Stomach (tissue), 8 donors: ENCODE measurements at regions not wholly inside any gene's neighbourhood (a gene's known extent, or its start where the extent isn't known, plus 50 kb on each side); places are given as distances from the start of the nearest gene placed in this dataset.

Source experiments
- DNase-seq, 2 donors: peaks; one replicate each; pipeline versions ENCODE4 v3.0.0 to v3.0.0-alpha.2; 2013 to 2019
- H3K27ac ChIP-seq, 5 donors: fragments of 200-600 bp in 4 of 5; sonication (generic) in 4 of 5; one replicate each; pipeline ENCODE4 v1.5.1; 2013 to 2019; ENCODE audit warnings: mild to moderate bottlenecking in 1 of 5, moderate library complexity in 1 of 5
- H3K27me3 ChIP-seq, 3 donors: fragments of 200-600 bp; sonication (generic); one replicate each; pipeline ENCODE4 v1.5.1; 2017 to 2019; ENCODE audit warnings: mixed run types in 1 of 3
- H3K36me3 ChIP-seq, 4 donors: fragments of 200-600 bp; sonication (generic); 1 replicate in 3 of 4; 2 replicates in 1 of 4; pipeline ENCODE4 v1.5.1; 2016 to 2019
- H3K4me1 ChIP-seq, 4 donors: fragments of 200-600 bp; sonication (generic); one replicate each; pipeline ENCODE4 v1.5.1; 2016 to 2019
- H3K4me3 ChIP-seq, 4 donors: fragments of 200-600 bp; sonication (generic) in 3 of 4; one replicate each; pipeline ENCODE4 v1.5.1; 2016 to 2019; ENCODE audit warnings: mild to moderate bottlenecking in 1 of 4
- H3K9me3 ChIP-seq, 4 donors: fragments of 200-600 bp; sonication (generic); one replicate each; pipeline ENCODE4 v1.5.1; 2016 to 2019
- EP300 ChIP-seq: sonication (generic); formaldehyde crosslinking; IDR thresholded peaks from one replicate; pipeline ENCODE4 v1.6.1; 2017; ENCODE audit warnings: antibody characterized with exemption
- POLR2A ChIP-seq, 4 donors: fragments of 450-650 bp; IDR thresholded peaks; one replicate each; pipeline ENCODE4 v1.6.1; 2016; ENCODE audit warnings: antibody characterized with exemption in 4 of 4, control low read depth in 2 of 4, mild to moderate bottlenecking in 1 of 4, moderate library complexity in 1 of 4
- POLR2AphosphoS5 ChIP-seq, 3 donors: sonication (generic); formaldehyde crosslinking; IDR thresholded peaks; one replicate each; pipeline ENCODE4 v1.6.1; 2016; ENCODE audit warnings: antibody characterized with exemption in 3 of 3
- WGBS, 5 donors: extraction: QIAGEN DNeasy Blood & Tissue Kit in 3 of 5; methylation state at CpG; one replicate each; pipeline versions ENCODE4 v1.1.5 to v1.1.7; 2013 to 2018; 5-methylcytosine and 5-hydroxymethylcytosine counted together
- intact Hi-C: fragments of 100-400 bp; cut with DNase I; formaldehyde crosslinking; loops from one replicate; pipeline ENCODE4 v1.15.1; 2023; ENCODE audit warnings: low total_unique reads
- TF ChIP-seq, protein P1 (sequence below), 7 experiments: fragments of 450-650 bp in 4 of 7; fragments of 200-600 bp in 3 of 7; sonication (generic) in 3 of 7; IDR thresholded peaks; one replicate each; pipeline ENCODE4 v1.5.1; 2016 to 2019; ENCODE audit warnings: antibody characterized with exemption in 7 of 7, control low read depth in 2 of 7, mild to moderate bottlenecking in 1 of 7
- donor health status: healthy with polysubstance abuse.
- donor health status: Bipolar disorder and iron deficiency.
- donor health status: healthy.

DNA sequence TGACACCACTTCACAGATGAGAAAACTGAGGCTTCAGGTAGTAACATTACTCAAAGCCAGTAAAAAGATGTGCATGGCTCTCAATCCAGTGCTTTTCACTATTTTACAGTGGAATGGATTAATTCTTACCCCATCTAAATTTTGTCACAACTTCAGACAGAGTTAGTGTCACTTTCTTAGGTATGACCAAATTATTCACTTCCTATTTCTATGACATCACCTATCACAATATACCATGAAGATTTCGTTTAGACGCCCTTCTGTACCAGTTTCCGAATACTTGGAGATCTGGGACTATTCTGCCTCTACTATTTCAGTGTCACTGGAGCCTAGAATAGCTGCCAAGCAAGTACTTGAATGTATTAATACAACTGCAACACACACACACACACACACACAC lies 437.5 kb downstream of the KLF12 start:
- TF ChIP-seq, protein P1, sequence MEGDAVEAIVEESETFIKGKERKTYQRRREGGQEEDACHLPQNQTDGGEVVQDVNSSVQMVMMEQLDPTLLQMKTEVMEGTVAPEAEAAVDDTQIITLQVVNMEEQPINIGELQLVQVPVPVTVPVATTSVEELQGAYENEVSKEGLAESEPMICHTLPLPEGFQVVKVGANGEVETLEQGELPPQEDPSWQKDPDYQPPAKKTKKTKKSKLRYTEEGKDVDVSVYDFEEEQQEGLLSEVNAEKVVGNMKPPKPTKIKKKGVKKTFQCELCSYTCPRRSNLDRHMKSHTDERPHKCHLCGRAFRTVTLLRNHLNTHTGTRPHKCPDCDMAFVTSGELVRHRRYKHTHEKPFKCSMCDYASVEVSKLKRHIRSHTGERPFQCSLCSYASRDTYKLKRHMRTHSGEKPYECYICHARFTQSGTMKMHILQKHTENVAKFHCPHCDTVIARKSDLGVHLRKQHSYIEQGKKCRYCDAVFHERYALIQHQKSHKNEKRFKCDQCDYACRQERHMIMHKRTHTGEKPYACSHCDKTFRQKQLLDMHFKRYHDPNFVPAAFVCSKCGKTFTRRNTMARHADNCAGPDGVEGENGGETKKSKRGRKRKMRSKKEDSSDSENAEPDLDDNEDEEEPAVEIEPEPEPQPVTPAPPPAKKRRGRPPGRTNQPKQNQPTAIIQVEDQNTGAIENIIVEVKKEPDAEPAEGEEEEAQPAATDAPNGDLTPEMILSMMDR (IDR thresholded peaks at IDR 0.05) = no peak
- no peak for TF ChIP-seq EP300
- no peak for TF ChIP-seq POLR2AphosphoS5 (IDR thresholded peaks at IDR 0.05)
- no peak for TF ChIP-seq POLR2A (IDR thresholded peaks at IDR 0.05)
- no peaks in the 10 kb centered on the region for H3K4me1 ChIP-seq
- H3K4me3 ChIP-seq = no peak overlapping the region
- no peaks in the 10 kb centered on the region for H3K27me3 ChIP-seq
- H3K36me3 ChIP-seq = peaks cover 0 to 28% (median 23%) of the 10 kb centered on the region in 4 donors
- WGBS, 5 donors = 92 to 99% (median 99%) methylated on average over 3 of the region's 3 CpGs
- DNase-seq = no peak
- no peak overlapping the region for H3K27ac ChIP-seq
- intact Hi-C loops = no loop called here
- H3K9me3 ChIP-seq = no peaks in the 10 kb centered on the region

DNA sequence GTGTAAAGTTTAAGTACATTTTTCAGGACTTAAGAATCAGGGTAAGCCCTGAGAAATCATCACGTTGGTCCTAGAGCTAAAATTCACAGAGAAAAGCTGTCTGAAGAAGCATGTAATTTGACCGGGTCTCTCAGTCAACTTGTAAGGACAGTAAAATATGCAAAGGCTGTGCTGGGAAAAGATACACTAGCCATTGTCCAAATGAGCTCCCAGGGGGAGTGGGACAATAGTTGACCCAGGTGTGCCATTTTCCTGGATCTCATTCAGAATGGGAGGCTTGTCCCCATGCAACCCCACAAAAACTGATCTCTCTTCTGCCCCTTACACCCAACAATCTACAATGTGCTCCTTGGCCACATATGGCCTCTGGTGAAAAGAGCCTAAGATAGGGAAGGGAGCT lies 437.9 kb downstream of the KLF12 start:
- Histone ChIP-seq H3K4me1 (no peaks in the 10 kb centered on the region), H3K27me3 (no peaks in the 10 kb centered on the region), H3K9me3 (no peaks in the 10 kb centered on the region), H3K36me3 (peaks cover 0 to 28% (median 24%) of the 10 kb centered on the region in 4 donors), H3K4me3 (no peak overlapping the region), H3K27ac (no peak overlapping the region)
- no peak for DNase-seq
- TF ChIP-seq POLR2A (IDR thresholded peaks at IDR 0.05) (no peak), POLR2AphosphoS5 (IDR thresholded peaks at IDR 0.05) (no peak), EP300 (no peak)
- TF ChIP-seq, protein P1 (IDR thresholded peaks at IDR 0.05) = no peak
- intact Hi-C loops = no loop called here
- WGBS, 5 donors = 66 to 89% (median 69%) methylated on average over 2 of the region's 2 CpGs

DNA sequence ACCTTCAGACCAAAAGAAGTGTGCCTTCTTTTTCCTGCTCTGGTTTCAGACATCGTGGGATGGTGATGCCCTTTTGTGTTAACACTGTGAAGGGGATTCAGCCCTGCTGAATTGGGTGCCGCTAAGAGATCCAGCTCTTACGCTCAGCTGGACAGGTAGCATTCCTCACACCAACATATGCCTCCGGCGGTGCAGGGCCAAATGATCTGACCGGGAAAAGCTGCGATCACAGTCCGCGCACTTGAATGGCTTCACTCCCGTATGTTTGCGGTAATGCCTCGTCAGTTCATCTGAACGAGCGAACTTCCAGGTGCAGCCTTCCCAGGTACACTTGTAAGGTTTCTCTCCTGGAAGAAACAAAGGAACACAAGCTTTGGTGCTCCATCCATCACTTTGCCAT lies 438.9 kb downstream of the KLF12 start:
- TF ChIP-seq POLR2AphosphoS5 (IDR thresholded peaks at IDR 0.05) = no peak
- TF ChIP-seq POLR2A (IDR thresholded peaks at IDR 0.05) = no peak
- TF ChIP-seq EP300 = no peak
- TF ChIP-seq, protein P1 (IDR thresholded peaks at IDR 0.05) = no peak
- H3K4me3 ChIP-seq = no peak overlapping the region
- no peak for DNase-seq
- H3K27me3 ChIP-seq = no peaks in the 10 kb centered on the region
- no peaks in the 10 kb centered on the region for H3K9me3 ChIP-seq
- H3K36me3 ChIP-seq = peaks cover 0 to 30% (median 24%) of the 10 kb centered on the region in 4 donors
- H3K27ac ChIP-seq = no peak overlapping the region
- 95 to 99% (median 97%) methylated on average over 14 of the region's 14 CpGs for WGBS, 5 donors
- no peaks in the 10 kb centered on the region for H3K4me1 ChIP-seq
- intact Hi-C loops = no loop called here

DNA sequence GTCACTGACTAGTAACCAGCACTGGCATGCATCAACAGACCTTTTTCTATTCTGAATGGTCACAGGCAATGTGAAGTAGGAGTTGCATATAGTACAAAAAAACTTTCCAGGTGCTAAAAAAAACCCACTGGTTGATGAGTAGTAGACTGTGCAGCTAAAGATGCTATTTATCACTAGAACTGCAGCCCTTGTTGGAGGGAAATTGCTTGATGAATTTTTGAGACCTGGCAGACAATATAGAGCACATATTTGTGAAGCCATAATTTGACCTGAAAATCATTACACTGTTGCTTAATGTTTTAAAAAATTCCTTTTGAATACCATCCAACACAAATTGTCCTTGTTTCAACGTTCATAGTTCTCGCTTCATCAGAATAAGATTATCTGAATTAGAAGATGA lies 441.0 kb downstream of the KLF12 start:
- Histone ChIP-seq H3K36me3 (peaks cover 0 to 30% (median 24%) of the 10 kb centered on the region in 4 donors), H3K4me1 (no peaks in the 10 kb centered on the region), H3K27ac (no peak overlapping the region), H3K27me3 (no peaks in the 10 kb centered on the region), H3K9me3 (no peaks in the 10 kb centered on the region), H3K4me3 (no peak overlapping the region)
- TF ChIP-seq, protein P1 (IDR thresholded peaks at IDR 0.05) = no peak
- TF ChIP-seq EP300 (no peak), POLR2A (IDR thresholded peaks at IDR 0.05) (no peak), POLR2AphosphoS5 (IDR thresholded peaks at IDR 0.05) (no peak)
- 78 to 94% (median 90%) methylated on average over 2 of the region's 2 CpGs for WGBS, 5 donors
- intact Hi-C loops = no loop called here
- no peak for DNase-seq
